ENCODE measurements at regions not wholly inside any gene's neighbourhood (a gene's known extent, or its start where the extent isn't known, plus 50 kb on each side); places are given as distances from the start of the nearest gene placed in this dataset.

- H3K9me3 ChIP-seq (ENCODE audit: control insufficient read depth in 4 of 4, low read length in 3 of 4), result no peaks in the 10 kb centered on the region
These were observed 480.0 kb downstream of the KCTD12 start for GRCh38 chr13:76406243-76406642.

GRCh38 chr13:76398425-76398824 lies 487.8 kb downstream of the KCTD12 start:
- Histone ChIP-seq H3K9ac (ENCODE audit: low read depth in 1 of 2, low read length in 2 of 2) (no peak overlapping the region), H3K9me3 (ENCODE audit: control insufficient read depth in 4 of 4, low read length in 3 of 4) (peaks cover 0 to 3% (median 0%) of the 10 kb centered on the region in 4 donors), H3K4me1 (ENCODE audit: control insufficient read depth in 4 of 4, insufficient read depth in 4 of 4, low read length in 3 of 4) (no peaks in the 10 kb centered on the region), H3K27me3 (ENCODE audit: control insufficient read depth in 4 of 4, insufficient read depth in 4 of 4, low read length in 3 of 4) (no peaks in the 10 kb centered on the region), H3K27ac (ENCODE audit: low read depth in 1 of 2, low read length in 2 of 2) (no peak overlapping the region), H3K4me3 (ENCODE audit: low read depth in 1 of 3, low read length in 3 of 3) (no peak overlapping the region), H3K36me3 (ENCODE audit: control insufficient read depth in 4 of 4, insufficient read depth in 3 of 4, low read depth in 1 of 4, low read length in 3 of 4) (no peaks in the 10 kb centered on the region)
- DNase-seq (ENCODE audit: low spot score), result no peak
- 78% methylated on average over 1 of the region's 1 CpG for WGBS
- TF ChIP-seq FOXA2 (IDR thresholded peaks at IDR 0.05), result no peak
- no peak for TF ChIP-seq FOXA1 (IDR thresholded peaks at IDR 0.05)
- no peak for TF ChIP-seq GABPA (IDR thresholded peaks at IDR 0.05 in 1 of 2, conservative IDR thresholded peaks at IDR 0.05 in 1 of 2)
- no peak for TF ChIP-seq NR2F2 (IDR thresholded peaks at IDR 0.05)
- TF ChIP-seq EGR1 (IDR thresholded peaks at IDR 0.05; ENCODE audit: low read depth in 2 of 2), result no peak
- no peak for TF ChIP-seq ATF3 (IDR thresholded peaks at IDR 0.05)
- no peak for TF ChIP-seq TAF1 (conservative IDR thresholded peaks at IDR 0.05)
- TF ChIP-seq RAD21 (IDR thresholded peaks at IDR 0.05), result no peak
- no peak for TF ChIP-seq HNF4G (IDR thresholded peaks at IDR 0.05)
- TF ChIP-seq SP1 (IDR thresholded peaks at IDR 0.05), result no peak
- no peak for TF ChIP-seq REST (IDR thresholded peaks at IDR 0.05)
- TF ChIP-seq MAX (IDR thresholded peaks at IDR 0.05), result no peak
- TF ChIP-seq YY1 (IDR thresholded peaks at IDR 0.05), result no peak
- no peak for TF ChIP-seq HNF4A (conservative IDR thresholded peaks at IDR 0.05)

More at GRCh38 chr13:76406243-76406642, 480.0 kb downstream of the KCTD12 start:
- TF ChIP-seq REST (IDR thresholded peaks at IDR 0.05), result no peak
- TF ChIP-seq RAD21 (IDR thresholded peaks at IDR 0.05), result no peak
- TF ChIP-seq HNF4A (conservative IDR thresholded peaks at IDR 0.05), result peak; percentile 51 to 56
- TF ChIP-seq TAF1 (conservative IDR thresholded peaks at IDR 0.05), result no peak
- H3K9ac ChIP-seq (ENCODE audit: low read depth in 1 of 2, low read length in 2 of 2), result no peak overlapping the region
- H3K27me3 ChIP-seq (ENCODE audit: control insufficient read depth in 4 of 4, insufficient read depth in 4 of 4, low read length in 3 of 4), result no peaks in the 10 kb centered on the region
- no peak for DNase-seq (ENCODE audit: low spot score)
- no peaks in the 10 kb centered on the region for H3K4me1 ChIP-seq (ENCODE audit: control insufficient read depth in 4 of 4, insufficient read depth in 4 of 4, low read length in 3 of 4)
- no peak overlapping the region for H3K27ac ChIP-seq (ENCODE audit: low read depth in 1 of 2, low read length in 2 of 2)
- H3K36me3 ChIP-seq (ENCODE audit: control insufficient read depth in 4 of 4, insufficient read depth in 3 of 4, low read depth in 1 of 4, low read length in 3 of 4), result no peaks in the 10 kb centered on the region
- H3K4me3 ChIP-seq (ENCODE audit: low read depth in 1 of 3, low read length in 3 of 3), result no peak overlapping the region

All from liver (tissue), 7 donors.